ENCODE measurements at regions not wholly inside any gene's neighbourhood (a gene's known extent, or its start where the extent isn't known, plus 50 kb on each side); places are given as distances from the start of the nearest gene placed in this dataset.
"Not testable (repeated sequence)": the region's sequence is repeated elsewhere in the genome, so short reads cannot be mapped to it uniquely, and the experiment has no call there.

- H3K4me1 ChIP-seq (ENCODE audit: insufficient read depth, low read length) = no peaks in the 10 kb centered on the region
- H3K27me3 ChIP-seq (ENCODE audit: insufficient read depth, low read length) = no peaks in the 10 kb centered on the region
- H3K9me3 ChIP-seq (ENCODE audit: low read depth, low read length) = no peaks in the 10 kb centered on the region
- H3K4me3 ChIP-seq (ENCODE audit: low read length) = no peak overlapping the region
Observed at GRCh38 chr22:48075604-48076003, 1313.2 kb downstream of the TBC1D22A start.

- Histone ChIP-seq H3K4me3 (ENCODE audit: low read length) (no peak overlapping the region), H3K4me1 (ENCODE audit: insufficient read depth, low read length) (no peaks in the 10 kb centered on the region), H3K27me3 (ENCODE audit: insufficient read depth, low read length) (no peaks in the 10 kb centered on the region), H3K9me3 (ENCODE audit: low read depth, low read length) (no peaks in the 10 kb centered on the region)
Observed at GRCh38 chr22:48072777-48073176, 1310.3 kb downstream of the TBC1D22A start.

- Histone ChIP-seq H3K9me3 (ENCODE audit: low read depth, low read length) (no peaks in the 10 kb centered on the region), H3K4me3 (ENCODE audit: low read length) (no peak overlapping the region), H3K27me3 (ENCODE audit: insufficient read depth, low read length) (no peaks in the 10 kb centered on the region), H3K4me1 (ENCODE audit: insufficient read depth, low read length) (no peaks in the 10 kb centered on the region)
Observed at GRCh38 chr22:48071828-48072227, 1309.4 kb downstream of the TBC1D22A start.

GRCh38 chr22:48071305-48071704 lies 1308.9 kb downstream of the TBC1D22A start:
- no peaks in the 10 kb centered on the region for H3K4me1 ChIP-seq (ENCODE audit: insufficient read depth, low read length)
- H3K4me3 ChIP-seq (ENCODE audit: low read length) = no peak overlapping the region
- H3K9me3 ChIP-seq (ENCODE audit: low read depth, low read length) = no peaks in the 10 kb centered on the region
- H3K27me3 ChIP-seq (ENCODE audit: insufficient read depth, low read length) = no peaks in the 10 kb centered on the region

GRCh38 chr22:48070760-48071159 lies 1308.3 kb downstream of the TBC1D22A start:
- Histone ChIP-seq H3K27me3 (ENCODE audit: insufficient read depth, low read length) (no peaks in the 10 kb centered on the region), H3K4me1 (ENCODE audit: insufficient read depth, low read length) (no peaks in the 10 kb centered on the region), H3K4me3 (ENCODE audit: low read length) (no peak overlapping the region), H3K9me3 (ENCODE audit: low read depth, low read length) (no peaks in the 10 kb centered on the region)

- H3K4me3 ChIP-seq (ENCODE audit: low read length) = no peak overlapping the region
- no peaks in the 10 kb centered on the region for H3K4me1 ChIP-seq (ENCODE audit: insufficient read depth, low read length)
- no peaks in the 10 kb centered on the region for H3K9me3 ChIP-seq (ENCODE audit: low read depth, low read length)
- no peaks in the 10 kb centered on the region for H3K27me3 ChIP-seq (ENCODE audit: insufficient read depth, low read length)
Observed at GRCh38 chr22:48070083-48070482, 1307.6 kb downstream of the TBC1D22A start.

GRCh38 chr22:48069256-48069655 lies 1306.8 kb downstream of the TBC1D22A start:
- Histone ChIP-seq H3K27me3 (ENCODE audit: insufficient read depth, low read length) (no peaks in the 10 kb centered on the region), H3K9me3 (ENCODE audit: low read depth, low read length) (no peaks in the 10 kb centered on the region), H3K4me1 (ENCODE audit: insufficient read depth, low read length) (no peaks in the 10 kb centered on the region), H3K4me3 (ENCODE audit: low read length) (no peak overlapping the region)

- H3K4me3 ChIP-seq (ENCODE audit: low read length) = no peak overlapping the region
- H3K27me3 ChIP-seq (ENCODE audit: insufficient read depth, low read length) = no peaks in the 10 kb centered on the region
- H3K9me3 ChIP-seq (ENCODE audit: low read depth, low read length) = no peaks in the 10 kb centered on the region
- H3K4me1 ChIP-seq (ENCODE audit: insufficient read depth, low read length) = no peaks in the 10 kb centered on the region
Observed at GRCh38 chr22:48068323-48068885, 1306.0 kb downstream of the TBC1D22A start.

- H3K4me3 ChIP-seq (ENCODE audit: low read length) = no peak overlapping the region
- H3K4me1 ChIP-seq (ENCODE audit: insufficient read depth, low read length) = no peaks in the 10 kb centered on the region
- no peaks in the 10 kb centered on the region for H3K27me3 ChIP-seq (ENCODE audit: insufficient read depth, low read length)
- H3K9me3 ChIP-seq (ENCODE audit: low read depth, low read length) = no peaks in the 10 kb centered on the region
Observed at GRCh38 chr22:48065892-48066291, 1303.4 kb downstream of the TBC1D22A start.

GRCh38 chr22:48061726-48062125 lies 1299.3 kb downstream of the TBC1D22A start:
- H3K9me3 ChIP-seq (ENCODE audit: low read depth, low read length) = no peaks in the 10 kb centered on the region
- H3K4me3 ChIP-seq (ENCODE audit: low read length) = no peak overlapping the region
- H3K27me3 ChIP-seq (ENCODE audit: insufficient read depth, low read length) = no peaks in the 10 kb centered on the region
- H3K4me1 ChIP-seq (ENCODE audit: insufficient read depth, low read length) = no peaks in the 10 kb centered on the region

- Histone ChIP-seq H3K4me3 (ENCODE audit: low read length) (no peak overlapping the region), H3K9me3 (ENCODE audit: low read depth, low read length) (no peaks in the 10 kb centered on the region), H3K4me1 (ENCODE audit: insufficient read depth, low read length) (no peaks in the 10 kb centered on the region), H3K27me3 (ENCODE audit: insufficient read depth, low read length) (no peaks in the 10 kb centered on the region)
Observed at GRCh38 chr22:48060266-48060665, 1297.8 kb downstream of the TBC1D22A start.

GRCh38 chr22:48059521-48059920 lies 1297.1 kb downstream of the TBC1D22A start:
- not testable (repeated sequence) for H3K27me3 ChIP-seq (ENCODE audit: insufficient read depth, low read length); H3K4me1 ChIP-seq (ENCODE audit: insufficient read depth, low read length); H3K4me3 ChIP-seq (ENCODE audit: low read length); H3K9me3 ChIP-seq (ENCODE audit: low read depth, low read length)

GRCh38 chr22:48057116-48057835 lies 1294.8 kb downstream of the TBC1D22A start:
- Histone ChIP-seq H3K4me1 (ENCODE audit: insufficient read depth, low read length) (no peaks in the 10 kb centered on the region), H3K9me3 (ENCODE audit: low read depth, low read length) (no peaks in the 10 kb centered on the region), H3K4me3 (ENCODE audit: low read length) (no peak overlapping the region), H3K27me3 (ENCODE audit: insufficient read depth, low read length) (no peaks in the 10 kb centered on the region)

GRCh38 chr22:48055827-48056226 lies 1293.4 kb downstream of the TBC1D22A start:
- no peaks in the 10 kb centered on the region for H3K27me3 ChIP-seq (ENCODE audit: insufficient read depth, low read length)

GRCh38 chr22:48055185-48055584 lies 1292.7 kb downstream of the TBC1D22A start:
- H3K27me3 ChIP-seq (ENCODE audit: insufficient read depth, low read length) = no peaks in the 10 kb centered on the region
- no peak overlapping the region for H3K4me3 ChIP-seq (ENCODE audit: low read length)
- no peaks in the 10 kb centered on the region for H3K4me1 ChIP-seq (ENCODE audit: insufficient read depth, low read length)
- no peaks in the 10 kb centered on the region for H3K9me3 ChIP-seq (ENCODE audit: low read depth, low read length)

More at GRCh38 chr22:48055827-48056226, 1293.4 kb downstream of the TBC1D22A start:
- no peak overlapping the region for H3K4me3 ChIP-seq (ENCODE audit: low read length)
- H3K4me1 ChIP-seq (ENCODE audit: insufficient read depth, low read length) = no peaks in the 10 kb centered on the region
- H3K9me3 ChIP-seq (ENCODE audit: low read depth, low read length) = no peaks in the 10 kb centered on the region

- no peaks in the 10 kb centered on the region for H3K9me3 ChIP-seq (ENCODE audit: low read depth, low read length)
- no peaks in the 10 kb centered on the region for H3K27me3 ChIP-seq (ENCODE audit: insufficient read depth, low read length)
- H3K4me3 ChIP-seq (ENCODE audit: low read length) = no peak overlapping the region
- no peaks in the 10 kb centered on the region for H3K4me1 ChIP-seq (ENCODE audit: insufficient read depth, low read length)
Observed at GRCh38 chr22:48054596-48054995, 1292.1 kb downstream of the TBC1D22A start.

All from mononuclear cell (primary cell).